ENCODE measurements at regions not wholly inside any gene's neighbourhood (a gene's known extent, or its start where the extent isn't known, plus 50 kb on each side); places are given as distances from the start of the nearest gene placed in this dataset.

DNA sequence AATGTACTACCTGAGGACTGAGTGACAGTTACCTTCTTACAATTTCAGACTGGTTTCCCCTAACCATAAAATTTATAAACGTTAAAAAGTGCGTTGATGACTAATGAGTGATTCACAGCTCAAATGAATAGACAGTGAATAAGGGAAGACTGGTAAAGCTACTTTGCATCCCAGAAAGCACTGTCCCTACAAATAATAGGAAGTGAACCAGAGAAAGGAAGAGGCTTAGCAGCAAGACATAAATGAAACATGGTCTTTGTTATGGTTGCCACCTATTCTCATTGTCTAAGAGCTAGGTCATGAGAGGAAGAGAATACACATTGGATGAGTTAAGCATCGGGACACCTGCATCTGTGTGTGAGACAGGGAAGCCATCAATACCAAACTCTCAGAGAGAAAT lies 849.2 kb downstream of the TAF11L14 start:
- no peak for TF ChIP-seq CTCF (IDR thresholded peaks at IDR 0.05)
- no peak for TF ChIP-seq POLR2A (IDR thresholded peaks at IDR 0.05)

Measured in uterus (tissue), 2 donors.